ENCODE measurements at regions not wholly inside any gene's neighbourhood (a gene's known extent, or its start where the extent isn't known, plus 50 kb on each side); places are given as distances from the start of the nearest gene placed in this dataset.

DNA sequence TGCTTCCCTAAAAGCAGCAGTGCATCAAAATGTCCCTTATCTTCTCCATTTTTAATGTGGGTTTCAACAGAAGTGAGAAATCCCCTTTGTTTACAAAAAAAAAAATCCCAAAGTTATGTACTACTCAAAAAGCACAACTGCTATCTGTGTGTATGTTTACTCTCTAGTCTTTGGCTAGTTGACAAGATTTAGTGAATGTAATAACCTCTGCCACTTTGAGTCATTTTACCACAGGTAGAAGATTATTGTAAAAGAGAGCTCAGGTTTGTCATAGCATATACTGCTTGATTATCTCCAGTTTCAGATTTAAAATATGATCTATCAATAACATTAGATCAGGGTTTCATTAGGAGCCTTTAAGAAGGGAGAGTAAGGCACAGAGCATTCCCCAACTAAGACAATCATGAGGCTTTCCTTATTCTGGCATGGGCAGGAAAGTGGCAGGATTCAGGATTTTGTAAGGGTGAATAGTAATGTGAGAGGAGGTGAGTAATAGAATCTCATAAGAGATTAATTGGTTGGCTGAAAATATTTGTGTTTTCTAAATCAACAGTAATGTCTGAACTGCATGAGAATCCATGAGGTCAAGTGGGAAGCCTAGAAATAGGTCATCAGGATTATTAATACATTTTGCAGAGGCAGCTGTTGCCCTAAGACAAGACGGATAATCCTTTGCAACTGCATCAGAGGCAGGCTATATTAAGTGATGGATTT is 1780.3 kb upstream of the LRRTM1 start:
- TF ChIP-seq, protein P1, sequence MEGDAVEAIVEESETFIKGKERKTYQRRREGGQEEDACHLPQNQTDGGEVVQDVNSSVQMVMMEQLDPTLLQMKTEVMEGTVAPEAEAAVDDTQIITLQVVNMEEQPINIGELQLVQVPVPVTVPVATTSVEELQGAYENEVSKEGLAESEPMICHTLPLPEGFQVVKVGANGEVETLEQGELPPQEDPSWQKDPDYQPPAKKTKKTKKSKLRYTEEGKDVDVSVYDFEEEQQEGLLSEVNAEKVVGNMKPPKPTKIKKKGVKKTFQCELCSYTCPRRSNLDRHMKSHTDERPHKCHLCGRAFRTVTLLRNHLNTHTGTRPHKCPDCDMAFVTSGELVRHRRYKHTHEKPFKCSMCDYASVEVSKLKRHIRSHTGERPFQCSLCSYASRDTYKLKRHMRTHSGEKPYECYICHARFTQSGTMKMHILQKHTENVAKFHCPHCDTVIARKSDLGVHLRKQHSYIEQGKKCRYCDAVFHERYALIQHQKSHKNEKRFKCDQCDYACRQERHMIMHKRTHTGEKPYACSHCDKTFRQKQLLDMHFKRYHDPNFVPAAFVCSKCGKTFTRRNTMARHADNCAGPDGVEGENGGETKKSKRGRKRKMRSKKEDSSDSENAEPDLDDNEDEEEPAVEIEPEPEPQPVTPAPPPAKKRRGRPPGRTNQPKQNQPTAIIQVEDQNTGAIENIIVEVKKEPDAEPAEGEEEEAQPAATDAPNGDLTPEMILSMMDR (conservative IDR thresholded peaks at IDR 0.05): no peak
- no peak overlapping the region for H3K27ac ChIP-seq

- H3K27ac ChIP-seq: no peak overlapping the region
- TF ChIP-seq, protein P1 (conservative IDR thresholded peaks at IDR 0.05): no peak
These were observed 1771.3 kb upstream of the LRRTM1 start for GRCh38 chr2:82075875-82076274.

GRCh38 chr2:82062463-82062862 is 1757.9 kb upstream of the LRRTM1 start:
- TF ChIP-seq, protein P1 (conservative IDR thresholded peaks at IDR 0.05): no peak

GRCh38 chr2:82055846-82056245 is 1751.3 kb upstream of the LRRTM1 start:
- H3K27ac ChIP-seq: no peak overlapping the region
- TF ChIP-seq, protein P1 (conservative IDR thresholded peaks at IDR 0.05): no peak

More at GRCh38 chr2:82062463-82062862, 1757.9 kb upstream of the LRRTM1 start:
- H3K27ac ChIP-seq: no peak overlapping the region

DNA sequence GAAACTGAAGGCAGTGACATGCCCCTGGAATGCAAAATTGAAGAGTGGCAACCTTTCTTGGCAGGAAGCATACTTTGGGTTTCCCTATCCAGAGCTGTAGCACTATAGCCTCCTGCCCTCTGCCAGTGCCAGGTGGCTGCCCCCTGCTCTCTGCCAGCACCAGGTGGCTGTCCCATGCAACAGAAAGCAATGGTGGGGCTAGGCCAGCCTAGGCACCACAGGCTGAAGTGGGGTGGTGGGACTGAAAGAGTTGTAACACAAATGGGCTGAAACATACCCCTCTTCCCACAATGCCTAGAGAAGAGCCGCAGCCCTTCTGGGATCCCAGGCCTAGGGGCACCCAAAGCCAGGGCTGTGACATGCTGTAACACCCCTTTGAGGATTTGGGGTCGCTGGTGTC is 1739.3 kb upstream of the LRRTM1 start:
- no peak overlapping the region for H3K27ac ChIP-seq
- TF ChIP-seq, protein P1 (conservative IDR thresholded peaks at IDR 0.05): no peak

- H3K27ac ChIP-seq: peak overlapping the region; percentile 79
- TF ChIP-seq, protein P1 (conservative IDR thresholded peaks at IDR 0.05): no peak
These were observed 1723.5 kb upstream of the LRRTM1 start for GRCh38 chr2:82027921-82028615.

GRCh38 chr2:82023710-82024109 is 1719.2 kb upstream of the LRRTM1 start:
- no peak overlapping the region for H3K27ac ChIP-seq
- TF ChIP-seq, protein P1 (conservative IDR thresholded peaks at IDR 0.05): peak; percentile 12; the same call in 1 of the 2 replicates

Data from VCaP (cell line).